Activated CD8-positive, alpha-beta memory T cell treated with anti-CD3 and anti-CD28 coated beads for 1 hour (primary cell): ENCODE measurements at regions not wholly inside any gene's neighbourhood (a gene's known extent, or its start where the extent isn't known, plus 50 kb on each side); places are given as distances from the start of the nearest gene placed in this dataset.
"Not testable (repeated sequence)": the region's sequence is repeated elsewhere in the genome, so short reads cannot be mapped to it uniquely, and the experiment has no call there.

Source experiments
- DNase-seq, 2 donors: peaks; one replicate each; pipeline ENCODE4 v3.0.0-alpha.2; 2020; ENCODE audit warnings: low read depth in 1 of 2; ENCODE audit errors: extremely low read depth in 1 of 2

GRCh38 chr2:193845604-193846003, 1650.9 kb upstream of the TMEFF2 start:
- no peak for DNase-seq

GRCh38 chr2:193843675-193844074, 1648.9 kb upstream of the TMEFF2 start:
- DNase-seq, result no peak

- no peak for DNase-seq
Measured at GRCh38 chr2:193841384-193842150, 1646.8 kb upstream of the TMEFF2 start.

- no peak for DNase-seq
Measured at GRCh38 chr2:193837111-193837738, 1642.5 kb upstream of the TMEFF2 start.

- DNase-seq, result not testable (repeated sequence)
Measured at GRCh38 chr2:193836424-193837006, 1641.8 kb upstream of the TMEFF2 start.

GRCh38 chr2:193833895-193834294, 1639.2 kb upstream of the TMEFF2 start:
- DNase-seq, result not testable (repeated sequence)

- no peak for DNase-seq
Measured at GRCh38 chr2:193824474-193824873, 1629.7 kb upstream of the TMEFF2 start.

- no peak for DNase-seq
Measured at GRCh38 chr2:193818801-193819499, 1624.2 kb upstream of the TMEFF2 start.

- DNase-seq, result no peak
Measured at GRCh38 chr2:193816008-193816407, 1621.3 kb upstream of the TMEFF2 start.

- DNase-seq, result no peak
Measured at GRCh38 chr2:193810533-193810932, 1615.8 kb upstream of the TMEFF2 start.

- DNase-seq, result no peak
Measured at GRCh38 chr2:193808877-193809276, 1614.1 kb upstream of the TMEFF2 start.

GRCh38 chr2:193806088-193806774, 1611.5 kb upstream of the TMEFF2 start:
- DNase-seq, result no peak

GRCh38 chr2:193796847-193797246, 1602.1 kb upstream of the TMEFF2 start:
- no peak for DNase-seq

- DNase-seq, result no peak
Measured at GRCh38 chr2:193793914-193794313, 1599.2 kb upstream of the TMEFF2 start.

- no peak for DNase-seq
Measured at GRCh38 chr2:193783681-193784080, 1588.9 kb upstream of the TMEFF2 start.

- no peak for DNase-seq
Measured at GRCh38 chr2:193778293-193778692, 1583.6 kb upstream of the TMEFF2 start.

- no peak for DNase-seq
Measured at GRCh38 chr2:193776988-193777387, 1582.3 kb upstream of the TMEFF2 start.

GRCh38 chr2:193774166-193774565, 1579.4 kb upstream of the TMEFF2 start:
- no peak for DNase-seq

- no peak for DNase-seq
Measured at GRCh38 chr2:193751299-193751698, 1556.6 kb upstream of the TMEFF2 start.

- no peak for DNase-seq
Measured at GRCh38 chr2:193749485-193749884, 1554.8 kb upstream of the TMEFF2 start.

- DNase-seq, result no peak
Measured at GRCh38 chr2:193743089-193743488, 1548.4 kb upstream of the TMEFF2 start.
